ENCODE measurements at regions not wholly inside any gene's neighbourhood (a gene's known extent, or its start where the extent isn't known, plus 50 kb on each side); places are given as distances from the start of the nearest gene placed in this dataset.

DNA sequence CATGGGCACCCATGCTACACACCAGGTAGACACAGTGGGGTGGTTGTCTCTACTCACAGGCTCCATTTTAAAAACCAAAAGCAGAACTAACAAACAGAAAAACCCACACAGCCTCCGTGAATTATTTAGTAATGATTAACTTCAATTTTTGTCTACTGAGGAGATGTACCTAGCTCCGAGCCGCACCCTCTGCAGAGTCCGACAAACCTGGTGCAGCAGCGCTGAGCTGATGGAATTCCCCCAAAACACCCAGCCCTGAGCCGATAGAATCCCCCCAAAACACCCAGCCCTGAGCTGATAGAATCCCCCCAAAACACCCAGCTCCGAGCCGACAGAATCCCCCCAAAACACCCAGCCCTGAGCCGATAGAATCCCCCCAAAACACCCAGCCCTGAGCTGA, 927.0 kb downstream of the BRD1 start:
- DNase-seq (ENCODE audit: low read depth in 1 of 2, low spot score in 1 of 2): no peak
- TF ChIP-seq POLR2AphosphoS5 (IDR thresholded peaks at IDR 0.05; ENCODE audit: low read depth) (no peak), SPI1 (IDR thresholded peaks at IDR 0.05; ENCODE audit: borderline replicate concordance, low read depth) (no peak), GABPA (IDR thresholded peaks at IDR 0.05; ENCODE audit: low read depth) (no peak)
- TF ChIP-seq, protein P1, sequence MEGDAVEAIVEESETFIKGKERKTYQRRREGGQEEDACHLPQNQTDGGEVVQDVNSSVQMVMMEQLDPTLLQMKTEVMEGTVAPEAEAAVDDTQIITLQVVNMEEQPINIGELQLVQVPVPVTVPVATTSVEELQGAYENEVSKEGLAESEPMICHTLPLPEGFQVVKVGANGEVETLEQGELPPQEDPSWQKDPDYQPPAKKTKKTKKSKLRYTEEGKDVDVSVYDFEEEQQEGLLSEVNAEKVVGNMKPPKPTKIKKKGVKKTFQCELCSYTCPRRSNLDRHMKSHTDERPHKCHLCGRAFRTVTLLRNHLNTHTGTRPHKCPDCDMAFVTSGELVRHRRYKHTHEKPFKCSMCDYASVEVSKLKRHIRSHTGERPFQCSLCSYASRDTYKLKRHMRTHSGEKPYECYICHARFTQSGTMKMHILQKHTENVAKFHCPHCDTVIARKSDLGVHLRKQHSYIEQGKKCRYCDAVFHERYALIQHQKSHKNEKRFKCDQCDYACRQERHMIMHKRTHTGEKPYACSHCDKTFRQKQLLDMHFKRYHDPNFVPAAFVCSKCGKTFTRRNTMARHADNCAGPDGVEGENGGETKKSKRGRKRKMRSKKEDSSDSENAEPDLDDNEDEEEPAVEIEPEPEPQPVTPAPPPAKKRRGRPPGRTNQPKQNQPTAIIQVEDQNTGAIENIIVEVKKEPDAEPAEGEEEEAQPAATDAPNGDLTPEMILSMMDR (IDR thresholded peaks at IDR 0.05; ENCODE audit: insufficient read depth, low read length): no peak
- TF ChIP-seq, protein P2, sequence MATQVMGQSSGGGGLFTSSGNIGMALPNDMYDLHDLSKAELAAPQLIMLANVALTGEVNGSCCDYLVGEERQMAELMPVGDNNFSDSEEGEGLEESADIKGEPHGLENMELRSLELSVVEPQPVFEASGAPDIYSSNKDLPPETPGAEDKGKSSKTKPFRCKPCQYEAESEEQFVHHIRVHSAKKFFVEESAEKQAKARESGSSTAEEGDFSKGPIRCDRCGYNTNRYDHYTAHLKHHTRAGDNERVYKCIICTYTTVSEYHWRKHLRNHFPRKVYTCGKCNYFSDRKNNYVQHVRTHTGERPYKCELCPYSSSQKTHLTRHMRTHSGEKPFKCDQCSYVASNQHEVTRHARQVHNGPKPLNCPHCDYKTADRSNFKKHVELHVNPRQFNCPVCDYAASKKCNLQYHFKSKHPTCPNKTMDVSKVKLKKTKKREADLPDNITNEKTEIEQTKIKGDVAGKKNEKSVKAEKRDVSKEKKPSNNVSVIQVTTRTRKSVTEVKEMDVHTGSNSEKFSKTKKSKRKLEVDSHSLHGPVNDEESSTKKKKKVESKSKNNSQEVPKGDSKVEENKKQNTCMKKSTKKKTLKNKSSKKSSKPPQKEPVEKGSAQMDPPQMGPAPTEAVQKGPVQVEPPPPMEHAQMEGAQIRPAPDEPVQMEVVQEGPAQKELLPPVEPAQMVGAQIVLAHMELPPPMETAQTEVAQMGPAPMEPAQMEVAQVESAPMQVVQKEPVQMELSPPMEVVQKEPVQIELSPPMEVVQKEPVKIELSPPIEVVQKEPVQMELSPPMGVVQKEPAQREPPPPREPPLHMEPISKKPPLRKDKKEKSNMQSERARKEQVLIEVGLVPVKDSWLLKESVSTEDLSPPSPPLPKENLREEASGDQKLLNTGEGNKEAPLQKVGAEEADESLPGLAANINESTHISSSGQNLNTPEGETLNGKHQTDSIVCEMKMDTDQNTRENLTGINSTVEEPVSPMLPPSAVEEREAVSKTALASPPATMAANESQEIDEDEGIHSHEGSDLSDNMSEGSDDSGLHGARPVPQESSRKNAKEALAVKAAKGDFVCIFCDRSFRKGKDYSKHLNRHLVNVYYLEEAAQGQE (IDR thresholded peaks at IDR 0.05; ENCODE audit: insufficient replicate concordance, low read depth): no peak
- Histone ChIP-seq H3K27me3 (ENCODE audit: insufficient read depth, poor library complexity, severe bottlenecking) (no peaks in the 10 kb centered on the region), H3K4me3 (replicated peaks; ENCODE audit: insufficient read depth, low read length) (no peak overlapping the region), H3K27ac (replicated peaks) (no peak overlapping the region)

DNA sequence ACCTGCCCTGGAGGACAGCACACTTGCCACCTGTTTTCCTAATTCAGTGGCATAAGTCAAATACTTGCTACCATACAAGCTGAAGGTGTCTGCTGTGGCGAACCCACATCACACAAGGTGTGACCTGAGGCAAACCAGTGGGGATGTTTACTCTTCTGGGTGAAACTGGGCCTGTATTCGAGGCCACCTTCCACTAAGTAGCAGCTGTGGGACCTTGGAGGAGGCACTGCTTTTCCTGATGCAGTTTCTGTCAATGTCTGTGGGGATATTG, 927.4 kb downstream of the BRD1 start:
- H3K4me3 ChIP-seq (replicated peaks; ENCODE audit: insufficient read depth, low read length): no peak overlapping the region
- no peak for DNase-seq (ENCODE audit: low read depth in 1 of 2, low spot score in 1 of 2)
- H3K27ac ChIP-seq (replicated peaks): no peak overlapping the region
- no peaks in the 10 kb centered on the region for H3K27me3 ChIP-seq (ENCODE audit: insufficient read depth, poor library complexity, severe bottlenecking)
- no peak for TF ChIP-seq GABPA (IDR thresholded peaks at IDR 0.05; ENCODE audit: low read depth)
- no peak for TF ChIP-seq POLR2AphosphoS5 (IDR thresholded peaks at IDR 0.05; ENCODE audit: low read depth)
- TF ChIP-seq SPI1 (IDR thresholded peaks at IDR 0.05; ENCODE audit: borderline replicate concordance, low read depth): no peak
- TF ChIP-seq, protein P2 (IDR thresholded peaks at IDR 0.05; ENCODE audit: insufficient replicate concordance, low read depth): no peak
- TF ChIP-seq, protein P1 (IDR thresholded peaks at IDR 0.05; ENCODE audit: insufficient read depth, low read length): no peak

DNA sequence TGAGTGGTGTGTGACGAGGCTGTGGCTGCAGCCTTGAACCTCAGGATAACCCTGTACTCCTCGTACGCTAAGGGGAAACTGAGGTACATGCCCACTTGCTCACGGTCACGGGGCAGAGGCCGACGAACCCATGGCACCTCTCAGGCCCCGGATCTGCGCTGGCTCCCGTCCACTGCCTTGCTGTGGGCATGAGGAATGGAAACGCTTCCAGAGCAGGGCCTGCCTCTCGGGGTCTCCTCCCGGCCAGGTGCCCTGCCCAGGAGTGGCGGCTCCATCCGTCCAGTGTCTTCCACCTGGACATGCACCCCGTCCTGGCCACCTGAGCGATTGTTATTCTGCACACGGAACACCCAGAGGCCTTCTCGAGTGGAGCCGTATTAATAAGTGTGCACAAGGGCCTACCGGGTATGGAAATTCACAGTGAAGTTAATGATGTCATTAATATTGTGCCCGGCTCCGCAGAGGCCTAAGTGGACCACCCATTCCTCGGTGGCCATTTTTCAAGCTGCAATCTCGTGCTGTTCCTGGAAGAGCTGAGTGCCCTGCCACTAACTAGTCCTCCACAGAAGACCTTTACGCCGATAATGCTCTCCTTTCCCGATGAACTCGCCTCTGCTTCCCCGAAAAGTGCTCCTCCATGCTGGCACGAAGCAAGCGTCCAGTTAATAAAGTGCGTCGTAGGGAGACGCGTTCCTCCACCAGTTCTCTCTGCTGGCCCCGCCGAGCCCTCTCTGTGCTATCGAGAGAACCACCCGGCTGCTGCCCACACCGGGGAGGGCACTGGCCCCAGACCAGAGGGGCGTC, 927.9 kb downstream of the BRD1 start:
- H3K27ac ChIP-seq (replicated peaks): no peak overlapping the region
- no peaks in the 10 kb centered on the region for H3K27me3 ChIP-seq (ENCODE audit: insufficient read depth, poor library complexity, severe bottlenecking)
- DNase-seq (ENCODE audit: low read depth in 1 of 2, low spot score in 1 of 2): no peak
- H3K4me3 ChIP-seq (replicated peaks; ENCODE audit: insufficient read depth, low read length): no peak overlapping the region
- TF ChIP-seq GABPA (IDR thresholded peaks at IDR 0.05; ENCODE audit: low read depth) (no peak), POLR2AphosphoS5 (IDR thresholded peaks at IDR 0.05; ENCODE audit: low read depth) (no peak), SPI1 (IDR thresholded peaks at IDR 0.05; ENCODE audit: borderline replicate concordance, low read depth) (no peak)
- TF ChIP-seq, protein P1 (IDR thresholded peaks at IDR 0.05; ENCODE audit: insufficient read depth, low read length): no peak
- TF ChIP-seq, protein P2 (IDR thresholded peaks at IDR 0.05; ENCODE audit: insufficient replicate concordance, low read depth): no peak

Measured in HL-60 (cell line).